ENCODE measurements at regions not wholly inside any gene's neighbourhood (a gene's known extent, or its start where the extent isn't known, plus 50 kb on each side); places are given as distances from the start of the nearest gene placed in this dataset.

- H3K27ac Mint-ChIP-seq: no peak overlapping the region
- no peaks in the 10 kb centered on the region for H3K27me3 Mint-ChIP-seq (ENCODE audit: low read depth in 3 of 3)
- H3K4me1 Mint-ChIP-seq: peaks cover 3% of the 10 kb centered on the region
- H3K36me3 Mint-ChIP-seq: no peaks in the 10 kb centered on the region
- no peak overlapping the region for H3K4me3 ChIP-seq (replicated peaks in 1 of 3; ENCODE audit: low read depth in 2 of 3, low read length in 3 of 3)
- no peak for DNase-seq
- no peaks in the 10 kb centered on the region for H3K79me2 ChIP-seq (ENCODE audit: insufficient read depth, low read length)
- H3K4me2 ChIP-seq (replicated peaks; ENCODE audit: extremely low read depth, low read length, poor library complexity, severe bottlenecking): no peak overlapping the region
- no peak overlapping the region for H3K27ac ChIP-seq (ENCODE audit: low read depth in 1 of 2, low read length in 2 of 2)
- H3K27me3 ChIP-seq (ENCODE audit: control insufficient read depth in 2 of 2, insufficient read depth in 2 of 2, low read length in 2 of 2): no peaks in the 10 kb centered on the region
- H3K4me3 Mint-ChIP-seq: no peak overlapping the region
- WGBS (ENCODE audit: insufficient coverage): no CpG with 5 or more reads among the region's 6 CpGs
- intact Hi-C loops (cut with micrococcal nuclease): no loop called here
- H2AFZ ChIP-seq (ENCODE audit: insufficient read depth, low read depth, low read length, poor library complexity, severe bottlenecking): no peak overlapping the region
- H3K4me1 ChIP-seq (ENCODE audit: control insufficient read depth in 1 of 2, insufficient read depth in 2 of 2, low read length in 2 of 2): no peaks in the 10 kb centered on the region
- peaks cover 3 to 4% of the 10 kb centered on the region in 2 donors for H3K9me3 ChIP-seq (replicated peaks in 1 of 2; ENCODE audit: control insufficient read depth in 1 of 2, insufficient read depth in 1 of 2, low read length in 2 of 2)
- H4K20me1 ChIP-seq (ENCODE audit: insufficient read depth, low read length): no peaks in the 10 kb centered on the region
- peaks cover 5 to 20% (median 12%) of the 10 kb centered on the region in 7 donors for H3K9me3 Mint-ChIP-seq
- no peaks in the 10 kb centered on the region for H3K36me3 ChIP-seq (replicated peaks in 1 of 2; ENCODE audit: control insufficient read depth in 1 of 2, insufficient read depth in 2 of 2, low read length in 2 of 2)
- no peak overlapping the region for H3K9ac ChIP-seq (ENCODE audit: insufficient read depth, low read length, poor library complexity, severe bottlenecking)
- no peak for TF ChIP-seq CTCF (IDR thresholded peaks at IDR 0.05)
These were observed 105.0 kb downstream of the ACTL7B start for GRCh38 chr9:108750661-108751215.

- H3K27ac Mint-ChIP-seq: no peak overlapping the region
These were observed 107.0 kb downstream of the ACTL7B start for GRCh38 chr9:108748776-108749175.

More at GRCh38 chr9:108748776-108749175, 107.0 kb downstream of the ACTL7B start:
- TF ChIP-seq CTCF (IDR thresholded peaks at IDR 0.05): no peak
- Histone ChIP-seq H3K9me3 (replicated peaks in 1 of 2; ENCODE audit: control insufficient read depth in 1 of 2, insufficient read depth in 1 of 2, low read length in 2 of 2) (peaks cover 0 to 4% of the 10 kb centered on the region in 2 donors), H4K20me1 (ENCODE audit: insufficient read depth, low read length) (no peaks in the 10 kb centered on the region), H3K9ac (ENCODE audit: insufficient read depth, low read length, poor library complexity, severe bottlenecking) (no peak overlapping the region), H3K4me1 (ENCODE audit: control insufficient read depth in 1 of 2, insufficient read depth in 2 of 2, low read length in 2 of 2) (no peaks in the 10 kb centered on the region), H3K4me3 (replicated peaks in 1 of 3; ENCODE audit: low read depth in 2 of 3, low read length in 3 of 3) (no peak overlapping the region), H3K79me2 (ENCODE audit: insufficient read depth, low read length) (no peaks in the 10 kb centered on the region), H3K27ac (ENCODE audit: low read depth in 1 of 2, low read length in 2 of 2) (no peak overlapping the region), H3K27me3 (ENCODE audit: control insufficient read depth in 2 of 2, insufficient read depth in 2 of 2, low read length in 2 of 2) (no peaks in the 10 kb centered on the region), H2AFZ (ENCODE audit: insufficient read depth, low read depth, low read length, poor library complexity, severe bottlenecking) (no peak overlapping the region), H3K4me2 (replicated peaks; ENCODE audit: extremely low read depth, low read length, poor library complexity, severe bottlenecking) (no peak overlapping the region), H3K36me3 (replicated peaks in 1 of 2; ENCODE audit: control insufficient read depth in 1 of 2, insufficient read depth in 2 of 2, low read length in 2 of 2) (no peaks in the 10 kb centered on the region)
- Mint-ChIP-seq H3K4me3 (no peak overlapping the region), H3K4me1 (peaks cover 3% of the 10 kb centered on the region), H3K9me3 (peaks cover 4 to 18% (median 10%) of the 10 kb centered on the region in 7 donors), H3K27me3 (ENCODE audit: low read depth in 3 of 3) (no peaks in the 10 kb centered on the region), H3K36me3 (no peaks in the 10 kb centered on the region)
- no peak for DNase-seq
- intact Hi-C loops (cut with micrococcal nuclease): no loop called here

All from CD14-positive monocyte (primary cell).